GM12892 (cell line): ENCODE measurements at regions not wholly inside any gene's neighbourhood (a gene's known extent, or its start where the extent isn't known, plus 50 kb on each side); places are given as distances from the start of the nearest gene placed in this dataset.

Source experiments
- POLR2A ChIP-seq: IDR thresholded peaks from 2 replicates; pipeline ENCODE4 v1.6.1; 2011; ENCODE audit warnings: low read depth, low read length, control low read depth
- POLR2AphosphoS5 ChIP-seq: IDR thresholded peaks from 2 replicates; pipeline ENCODE4 v1.6.1; 2011; ENCODE audit warnings: low read depth, low read length, control low read depth
- TAF1 ChIP-seq: IDR thresholded peaks from 2 replicates; pipeline ENCODE4 v1.6.1; 2011; ENCODE audit warnings: low read depth, mild to moderate bottlenecking, control low read depth, low read length, borderline replicate concordance

GRCh38 chr10:56763090-56763489 lies 402.0 kb upstream of the ZWINT start:
- TF ChIP-seq POLR2A (no peak), POLR2AphosphoS5 (no peak), TAF1 (no peak)
